Coronary artery (tissue), 2 donors: ENCODE measurements at regions not wholly inside any gene's neighbourhood (a gene's known extent, or its start where the extent isn't known, plus 50 kb on each side); places are given as distances from the start of the nearest gene placed in this dataset.

Experiments
- DNase-seq: peaks from one replicate; pipeline ENCODE4 v3.0.0-alpha.2; 2017; ENCODE audit warnings: low spot score
- H3K27ac ChIP-seq, 2 donors: fragments of 200-600 bp; sonication (generic); one replicate each; pipeline ENCODE4 v1.5.1; 2016 to 2019
- H3K4me3 ChIP-seq: fragments of 200-600 bp; sonication (generic); 2 replicates; pipeline ENCODE4 v1.5.1; 2016; ENCODE audit warnings: mild to moderate bottlenecking, moderate library complexity
- CTCF ChIP-seq: fragments of 200-600 bp; sonication (generic); IDR thresholded peaks from one replicate; pipeline ENCODE4 v1.5.1; 2019; ENCODE audit warnings: antibody characterized with exemption

GRCh38 chr4:165600959-165601683 lies 222.3 kb downstream of the CPE start:
- Histone ChIP-seq H3K4me3 (no peak overlapping the region), H3K27ac (no peak overlapping the region)
- no peak for TF ChIP-seq CTCF
- DNase-seq: no peak

GRCh38 chr4:165602621-165603020 lies 223.8 kb downstream of the CPE start:
- DNase-seq: no peak
- TF ChIP-seq CTCF: no peak
- H3K4me3 ChIP-seq: no peak overlapping the region
- no peak overlapping the region for H3K27ac ChIP-seq

- no peak for DNase-seq
- H3K4me3 ChIP-seq: no peak overlapping the region
- TF ChIP-seq CTCF: no peak
- no peak overlapping the region for H3K27ac ChIP-seq
Observed at GRCh38 chr4:165604181-165604580, 225.4 kb downstream of the CPE start.

GRCh38 chr4:165605811-165606210 lies 227.0 kb downstream of the CPE start:
- no peak overlapping the region for H3K4me3 ChIP-seq
- no peak for TF ChIP-seq CTCF
- no peak overlapping the region for H3K27ac ChIP-seq
- no peak for DNase-seq

- no peak for DNase-seq
- Histone ChIP-seq H3K27ac (no peak overlapping the region), H3K4me3 (no peak overlapping the region)
- no peak for TF ChIP-seq CTCF
Observed at GRCh38 chr4:165606465-165607205, 227.8 kb downstream of the CPE start.

GRCh38 chr4:165609653-165610052 lies 230.8 kb downstream of the CPE start:
- Histone ChIP-seq H3K27ac (no peak overlapping the region), H3K4me3 (no peak overlapping the region)
- TF ChIP-seq CTCF: no peak
- no peak for DNase-seq
